CD4-positive, CD25-positive, alpha-beta regulatory T cell (primary cell): ENCODE measurements at regions not wholly inside any gene's neighbourhood (a gene's known extent, or its start where the extent isn't known, plus 50 kb on each side); places are given as distances from the start of the nearest gene placed in this dataset.

Experiments used
- ATAC-seq, 2 donors: fragments of 150-1000 bp; cut with Tn5 transposase; one replicate each; pipeline ENCODE4 v1.10.0; 2021; ENCODE audit warnings: low read depth in 2 of 2, moderate number of reproducible peaks in 2 of 2, moderate library complexity in 1 of 2
- DNase-seq, 3 donors: peaks; one replicate each; pipeline versions ENCODE4 v3.0.0 to v3.0.0-alpha.2; 2012 to 2022; ENCODE audit warnings: mixed read lengths in 1 of 3
- H3K27ac ChIP-seq: one replicate; pipeline ENCODE4 v1.7.0; 2013; ENCODE audit warnings: mild to moderate bottlenecking, low read length; ENCODE audit not compliant: insufficient read depth, poor library complexity, severe bottlenecking
- H3K27me3 ChIP-seq: one replicate; pipeline ENCODE4 v1.7.0; 2013; ENCODE audit warnings: low read length; ENCODE audit not compliant: control insufficient read depth, insufficient read depth
- H3K36me3 ChIP-seq: one replicate; pipeline ENCODE4 v1.7.0; 2013; ENCODE audit warnings: mild to moderate bottlenecking, low read length, moderate library complexity; ENCODE audit not compliant: control insufficient read depth, insufficient read depth
- H3K4me1 ChIP-seq: 2 replicates; pipeline ENCODE4 v1.7.0; 2013; ENCODE audit warnings: mild to moderate bottlenecking, low read length; ENCODE audit not compliant: insufficient read depth, control insufficient read depth, poor library complexity, severe bottlenecking
- H3K4me3 ChIP-seq: one replicate; pipeline ENCODE4 v1.7.0; 2013; ENCODE audit warnings: low read depth, mild to moderate bottlenecking, low read length, moderate library complexity
- H3K9me3 ChIP-seq, 2 experiments: 1 replicate in 1 of 2; 2 replicates in 1 of 2; pipeline ENCODE4 v1.7.0; 2013; ENCODE audit warnings: low read length in 2 of 2, mild to moderate bottlenecking in 1 of 2, moderate library complexity in 1 of 2; ENCODE audit not compliant: control insufficient read depth in 2 of 2
- H3K27ac Mint-ChIP-seq, 3 donors: one replicate each; pipeline ENCODE4 v1.8.0; 2020 to 2022; ENCODE audit warnings: mild to moderate bottlenecking in 3 of 3, mixed read lengths in 3 of 3, moderate library complexity in 2 of 3
- H3K27me3 Mint-ChIP-seq: one replicate; pipeline ENCODE4 v1.8.0; 2022; ENCODE audit warnings: mild to moderate bottlenecking, mixed read lengths
- H3K36me3 Mint-ChIP-seq: one replicate; pipeline ENCODE4 v1.8.0; 2020; ENCODE audit warnings: mixed read lengths
- H3K4me1 Mint-ChIP-seq, 4 donors: one replicate each; pipeline ENCODE4 v1.8.0; 2020 to 2022; ENCODE audit warnings: mixed read lengths in 4 of 4, mild to moderate bottlenecking in 1 of 4
- H3K4me3 Mint-ChIP-seq, 4 donors: one replicate each; pipeline ENCODE4 v1.8.0; 2020 to 2022; ENCODE audit warnings: mild to moderate bottlenecking in 4 of 4, mixed read lengths in 4 of 4, moderate library complexity in 3 of 4
- H3K9me3 Mint-ChIP-seq, 7 donors: one replicate each; pipeline ENCODE4 v1.8.0; 2020 to 2022; ENCODE audit warnings: mixed read lengths in 7 of 7, mild to moderate bottlenecking in 3 of 7, moderate library complexity in 2 of 7

DNA sequence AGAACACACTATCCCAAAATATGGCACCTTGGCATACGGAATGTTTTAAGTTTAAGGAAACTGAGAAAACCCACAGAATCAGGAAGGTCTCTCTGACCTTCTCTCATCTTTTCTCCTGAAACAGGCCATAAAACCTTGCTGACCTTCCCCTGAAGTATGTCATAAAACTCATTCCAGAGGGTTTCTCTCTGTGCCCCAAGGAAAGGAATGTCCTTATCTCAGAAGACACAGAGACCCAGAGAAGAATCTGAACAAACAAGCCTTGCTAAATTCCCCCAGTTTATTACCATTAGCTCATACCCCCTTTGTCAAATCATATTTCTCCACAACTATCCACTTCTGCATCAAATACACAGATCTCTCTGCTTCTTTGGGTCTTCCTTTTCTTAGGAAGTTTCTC, 603.1 kb downstream of the MCTP2 start:
- Mint-ChIP-seq H3K9me3 (peaks cover 0 to 10% (median 2%) of the 10 kb centered on the region in 7 donors), H3K27ac (no peak overlapping the region), H3K27me3 (no peaks in the 10 kb centered on the region), H3K4me1 (no peaks in the 10 kb centered on the region), H3K36me3 (no peaks in the 10 kb centered on the region), H3K4me3 (no peak overlapping the region)
- H3K27ac ChIP-seq = no peak overlapping the region
- no peak overlapping the region for H3K4me3 ChIP-seq
- ATAC-seq (no peak), DNase-seq (no peak)
- H3K9me3 ChIP-seq = no peaks in the 10 kb centered on the region
- H3K4me1 ChIP-seq = no peaks in the 10 kb centered on the region
- H3K36me3 ChIP-seq = no peaks in the 10 kb centered on the region
- no peaks in the 10 kb centered on the region for H3K27me3 ChIP-seq

DNA sequence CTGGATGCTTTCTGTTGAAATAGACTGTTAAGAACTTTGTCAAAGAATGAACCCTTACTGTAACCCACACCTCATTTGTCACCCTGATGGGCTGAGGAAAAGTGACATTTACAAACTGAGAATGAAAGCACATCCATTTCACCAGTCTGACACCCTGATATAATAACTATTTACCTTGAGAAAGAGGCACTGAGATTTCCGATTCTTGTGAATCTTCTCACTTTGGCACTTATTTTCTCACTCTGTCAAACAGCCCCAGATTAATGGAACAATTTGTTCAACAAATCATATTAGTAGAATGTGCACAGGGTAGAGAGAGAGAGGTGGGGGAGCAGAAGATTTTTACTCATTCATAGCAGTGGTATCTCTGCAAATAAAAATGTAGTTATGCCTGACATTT, 606.9 kb downstream of the MCTP2 start:
- Histone ChIP-seq H3K4me3 (no peak overlapping the region), H3K27ac (no peak overlapping the region), H3K9me3 (no peaks in the 10 kb centered on the region), H3K36me3 (no peaks in the 10 kb centered on the region), H3K27me3 (no peaks in the 10 kb centered on the region), H3K4me1 (no peaks in the 10 kb centered on the region)
- Mint-ChIP-seq H3K9me3 (peaks cover 0 to 6% (median 3%) of the 10 kb centered on the region in 7 donors), H3K27me3 (no peaks in the 10 kb centered on the region), H3K27ac (no peak overlapping the region), H3K4me1 (no peaks in the 10 kb centered on the region), H3K36me3 (no peaks in the 10 kb centered on the region), H3K4me3 (no peak overlapping the region)
- no peak for DNase-seq
- ATAC-seq = no peak

DNA sequence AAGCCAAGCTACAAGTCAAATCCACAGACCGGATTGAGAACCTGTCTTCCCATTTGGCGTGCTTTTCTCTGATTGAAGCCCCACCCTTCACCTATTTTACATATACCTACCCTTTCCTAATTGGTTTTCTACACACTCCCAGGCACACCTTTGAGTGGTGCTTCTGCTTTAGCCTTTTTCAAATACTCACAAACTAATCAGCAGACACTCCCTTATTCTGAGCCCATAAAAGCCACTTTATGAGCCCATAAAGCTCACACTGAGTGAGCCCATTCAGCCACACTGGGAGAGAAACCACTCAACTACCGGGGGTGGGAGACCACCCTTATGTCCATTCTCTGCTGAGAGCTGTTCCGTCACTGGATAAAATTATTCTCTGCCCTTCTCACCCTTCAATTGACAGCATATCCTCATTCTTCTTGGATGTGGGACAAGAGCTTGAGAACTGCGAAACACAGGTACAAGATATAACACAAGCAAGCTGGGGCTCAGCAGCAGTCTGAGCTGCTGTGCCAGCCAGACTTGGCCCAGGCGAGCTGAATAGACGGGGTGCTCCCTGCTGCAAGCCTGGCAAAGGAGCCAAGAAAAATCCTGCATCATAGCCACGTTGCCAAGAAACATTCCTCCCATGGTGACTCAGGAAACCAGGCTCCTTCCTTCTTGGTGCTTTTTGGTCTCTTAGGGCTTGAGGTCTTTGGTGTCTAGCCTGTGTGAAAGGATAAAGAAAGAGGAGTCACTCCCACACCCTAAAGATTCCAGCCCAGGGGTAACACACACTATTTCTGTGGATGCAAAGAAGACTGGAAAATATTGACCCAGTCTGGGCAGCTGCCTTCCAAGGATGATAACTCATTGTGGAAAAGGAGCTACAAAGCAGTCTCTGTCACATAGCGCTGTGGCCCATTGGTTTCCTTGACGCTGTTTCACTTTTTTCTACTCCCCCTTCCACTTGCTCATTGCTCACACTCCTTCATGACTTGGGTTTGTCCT, 609.7 kb downstream of the MCTP2 start:
- H3K27me3 Mint-ChIP-seq = peaks cover 3% of the 10 kb centered on the region
- H3K4me3 Mint-ChIP-seq = no peak overlapping the region
- no peak for DNase-seq
- no peak for ATAC-seq
- Histone ChIP-seq H3K27me3 (peaks cover 2% of the 10 kb centered on the region), H3K36me3 (no peaks in the 10 kb centered on the region), H3K9me3 (no peaks in the 10 kb centered on the region), H3K4me1 (no peaks in the 10 kb centered on the region), H3K4me3 (no peak overlapping the region), H3K27ac (no peak overlapping the region)
- H3K27ac Mint-ChIP-seq = no peak overlapping the region
- H3K4me1 Mint-ChIP-seq = no peaks in the 10 kb centered on the region
- no peaks in the 10 kb centered on the region for H3K36me3 Mint-ChIP-seq
- H3K9me3 Mint-ChIP-seq = peaks cover 0 to 6% (median 2%) of the 10 kb centered on the region in 7 donors

DNA sequence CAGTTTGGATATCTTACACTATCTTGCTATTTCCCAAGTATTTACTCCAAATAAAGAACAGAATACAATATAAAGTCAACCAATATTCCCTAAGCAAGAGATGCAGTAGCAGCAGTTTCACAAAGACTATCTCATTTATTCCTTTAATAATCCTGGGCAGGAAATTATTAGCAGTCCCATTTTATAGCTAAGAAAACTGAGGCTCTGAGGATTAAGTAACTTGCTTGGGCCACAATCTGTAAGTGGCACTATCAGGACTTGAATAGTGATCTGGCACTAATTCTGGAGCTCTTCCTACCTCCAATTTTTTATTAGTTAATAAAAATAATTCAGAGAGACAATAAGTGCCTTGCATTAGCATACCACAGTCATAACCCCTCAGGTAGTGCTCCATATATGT, 611.7 kb downstream of the MCTP2 start:
- H3K9me3 ChIP-seq = no peaks in the 10 kb centered on the region
- Mint-ChIP-seq H3K36me3 (no peaks in the 10 kb centered on the region), H3K9me3 (peaks cover 0 to 12% (median 4%) of the 10 kb centered on the region in 7 donors), H3K4me3 (no peak overlapping the region), H3K27me3 (peaks cover 6% of the 10 kb centered on the region), H3K4me1 (no peaks in the 10 kb centered on the region), H3K27ac (no peak overlapping the region)
- H3K4me1 ChIP-seq = no peaks in the 10 kb centered on the region
- no peak for ATAC-seq
- H3K27ac ChIP-seq = no peak overlapping the region
- peaks cover 2% of the 10 kb centered on the region for H3K27me3 ChIP-seq
- no peaks in the 10 kb centered on the region for H3K36me3 ChIP-seq
- no peak overlapping the region for H3K4me3 ChIP-seq
- no peak for DNase-seq

DNA sequence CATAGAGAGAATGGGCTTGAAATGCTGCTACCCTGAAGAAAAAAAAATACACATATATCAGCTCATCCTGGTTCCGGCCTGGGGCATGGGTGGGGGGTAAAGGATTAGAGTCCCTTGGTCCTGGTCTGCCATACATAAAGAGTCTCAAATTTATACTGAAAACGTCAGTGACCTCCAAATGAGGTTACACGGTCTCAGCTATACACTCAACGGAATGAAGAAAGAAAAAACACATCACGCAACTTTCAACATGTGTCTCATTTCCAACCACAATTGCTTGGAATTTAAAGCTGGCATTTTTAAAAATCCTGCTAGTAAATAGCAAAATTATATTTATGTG, 612.8 kb downstream of the MCTP2 start:
- peaks cover 0 to 16% (median 4%) of the 10 kb centered on the region in 7 donors for H3K9me3 Mint-ChIP-seq
- DNase-seq (no peak), ATAC-seq (no peak)
- peaks cover 11% of the 10 kb centered on the region for H3K27me3 Mint-ChIP-seq
- Histone ChIP-seq H3K27me3 (peaks cover 2% of the 10 kb centered on the region), H3K4me1 (no peaks in the 10 kb centered on the region), H3K36me3 (no peaks in the 10 kb centered on the region), H3K27ac (no peak overlapping the region), H3K4me3 (no peak overlapping the region), H3K9me3 (no peaks in the 10 kb centered on the region)
- no peak overlapping the region for H3K27ac Mint-ChIP-seq
- H3K4me3 Mint-ChIP-seq = no peak overlapping the region
- H3K36me3 Mint-ChIP-seq = no peaks in the 10 kb centered on the region
- H3K4me1 Mint-ChIP-seq = no peaks in the 10 kb centered on the region

DNA sequence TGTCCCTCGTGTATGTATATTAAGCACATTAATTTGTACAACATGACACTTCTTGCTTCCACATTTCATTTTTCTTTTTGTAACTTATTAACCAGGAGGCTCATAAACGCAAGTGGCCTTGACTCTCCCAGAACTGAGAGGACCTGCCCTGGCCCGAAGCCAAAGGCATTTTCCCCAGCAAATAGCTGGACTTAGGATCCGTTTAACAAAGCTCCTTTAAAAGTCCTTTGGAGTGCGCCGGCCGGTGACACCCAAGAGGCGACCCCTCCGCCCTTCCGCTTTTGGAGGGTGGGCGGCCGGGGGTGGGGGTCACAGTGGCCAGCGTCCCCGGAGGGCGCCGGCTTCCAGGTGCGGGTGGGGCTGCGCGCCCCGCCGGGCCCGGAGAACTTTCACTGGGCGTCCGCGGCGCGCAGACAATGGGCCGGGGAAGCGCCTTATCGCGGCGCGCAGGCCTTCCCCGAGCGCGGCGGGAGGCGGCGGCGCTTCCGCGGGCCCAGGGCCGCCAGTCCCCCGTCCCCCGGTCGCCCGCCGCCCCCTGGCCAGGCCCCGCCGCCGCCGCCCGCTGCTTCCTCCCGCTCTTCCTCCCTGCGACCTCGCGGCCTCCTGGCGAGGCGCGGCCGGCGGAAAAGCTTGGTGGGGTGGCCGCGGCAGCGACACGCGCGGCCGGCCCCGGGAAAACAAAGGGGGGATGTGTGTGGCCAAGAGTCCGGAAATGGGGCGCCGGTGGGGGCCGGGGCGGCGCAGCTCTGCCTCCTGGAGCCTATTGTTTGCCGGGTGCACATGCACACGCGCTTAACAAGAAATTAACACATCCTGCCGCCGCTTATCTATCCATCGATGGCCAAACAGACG, 613.4 kb downstream of the MCTP2 start:
- ATAC-seq = no peak
- peaks cover 11% of the 10 kb centered on the region for H3K27me3 Mint-ChIP-seq

DNA sequence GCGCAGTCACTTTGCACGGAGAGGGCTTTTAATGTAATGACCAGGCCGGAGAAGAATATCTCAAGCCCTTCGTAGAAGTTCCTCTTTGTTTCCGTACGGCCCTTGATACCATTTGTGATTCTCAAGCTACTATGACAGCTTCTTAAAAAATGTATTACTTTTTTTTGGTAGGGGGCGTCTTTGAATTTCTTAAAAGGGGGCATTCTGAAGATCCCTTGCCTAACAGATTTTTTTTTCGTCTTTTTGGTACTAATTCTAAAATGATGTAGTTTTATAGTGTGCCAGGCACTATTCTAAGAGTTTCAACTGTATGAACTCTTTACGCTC, 614.0 kb downstream of the MCTP2 start:
- Histone ChIP-seq H3K36me3 (no peaks in the 10 kb centered on the region), H3K9me3 (no peaks in the 10 kb centered on the region), H3K27me3 (peaks cover 2% of the 10 kb centered on the region), H3K4me3 (no peak overlapping the region), H3K27ac (no peak overlapping the region), H3K4me1 (no peaks in the 10 kb centered on the region)
- Mint-ChIP-seq H3K27ac (no peak overlapping the region), H3K4me3 (no peak overlapping the region), H3K27me3 (peaks cover 11% of the 10 kb centered on the region), H3K36me3 (no peaks in the 10 kb centered on the region), H3K9me3 (peaks cover 2 to 21% (median 4%) of the 10 kb centered on the region in 7 donors), H3K4me1 (no peaks in the 10 kb centered on the region)
- ATAC-seq (no peak), DNase-seq (no peak)

More for the DNA sequence above, 613.4 kb downstream of the MCTP2 start:
- Histone ChIP-seq H3K27me3 (peaks cover 2% of the 10 kb centered on the region), H3K36me3 (no peaks in the 10 kb centered on the region), H3K4me3 (no peak overlapping the region), H3K4me1 (no peaks in the 10 kb centered on the region), H3K9me3 (no peaks in the 10 kb centered on the region), H3K27ac (no peak overlapping the region)
- H3K4me1 Mint-ChIP-seq = no peaks in the 10 kb centered on the region
- peak in 1 of 3 donors; percentile 0 for DNase-seq
- H3K4me3 Mint-ChIP-seq = no peak overlapping the region
- H3K9me3 Mint-ChIP-seq = peaks cover 1 to 21% (median 4%) of the 10 kb centered on the region in 7 donors
- no peak overlapping the region for H3K27ac Mint-ChIP-seq
- no peaks in the 10 kb centered on the region for H3K36me3 Mint-ChIP-seq
